A673 (cell line): ENCODE measurements at regions not wholly inside any gene's neighbourhood (a gene's known extent, or its start where the extent isn't known, plus 50 kb on each side); places are given as distances from the start of the nearest gene placed in this dataset.

Experiments used
- BruUV-seq: library from RNA; stranded (reverse); fragments of 400-500 nt; replicated peaks from 2 replicates; lab custom pipeline; 2021; lab: Mats Ljungman, UMichigan
- CTCF ChIA-PET: fragments of 300-600 bp; sonication (Branson Sonifier 250); formaldehyde crosslinking; loops from one replicate; lab custom pipeline; 2022; ENCODE audit warnings: antibody characterized with exemption; lab: Charles Lee
- POLR2A ChIA-PET: fragments of 300-600 bp; sonication (Branson Sonifier 250); formaldehyde crosslinking; loops from one replicate; lab custom pipeline; 2022; ENCODE audit warnings: antibody characterized with exemption; ENCODE audit not compliant: low non-redundant PET; lab: Charles Lee
- DNase-seq: peaks from one replicate; pipeline ENCODE4 v3.0.0-alpha.2; 2015; ENCODE audit warnings: low spot score
- H3K27ac ChIP-seq: fragments of 200-600 bp; sonication (generic); 2 replicates; pipeline ENCODE4 v1.5.1; 2016; ENCODE audit warnings: mixed run types, low read depth, mild to moderate bottlenecking, mixed read lengths, antibody characterized with exemption, low read length; ENCODE audit not compliant: poor library complexity, severe bottlenecking
- H3K27me3 ChIP-seq: fragments of 200-600 bp; sonication (generic); replicated peaks from 2 replicates; pipeline ENCODE4 v1.6.1; 2017; ENCODE audit warnings: mixed run types, low read depth, mild to moderate bottlenecking, mixed read lengths, antibody characterized with exemption, low read length; ENCODE audit not compliant: insufficient read depth, poor library complexity
- H3K36me3 ChIP-seq: fragments of 200-600 bp; sonication (generic); 2 replicates; pipeline ENCODE4 v1.6.1; 2016; ENCODE audit warnings: mixed run types, mild to moderate bottlenecking, mixed read lengths, antibody characterized with exemption, low read length; ENCODE audit not compliant: insufficient read depth, poor library complexity, severe bottlenecking
- H3K4me1 ChIP-seq: fragments of 200-600 bp; sonication (generic); 2 replicates; pipeline ENCODE4 v1.6.1; 2017; ENCODE audit warnings: mixed run types, mild to moderate bottlenecking, mixed read lengths, antibody characterized with exemption, low read length; ENCODE audit not compliant: insufficient read depth, poor library complexity, severe bottlenecking
- H3K4me3 ChIP-seq: fragments of 200-600 bp; sonication (generic); 2 replicates; pipeline ENCODE4 v1.5.1; 2016; ENCODE audit warnings: low read depth, mixed run types, mild to moderate bottlenecking, mixed read lengths, low read length; ENCODE audit not compliant: poor library complexity, severe bottlenecking
- H3K9me3 ChIP-seq: fragments of 200-600 bp; sonication (generic); 2 replicates; pipeline ENCODE4 v1.6.1; 2016; ENCODE audit warnings: mixed run types, low read depth, mild to moderate bottlenecking, mixed read lengths, antibody characterized with exemption, low read length; ENCODE audit not compliant: poor library complexity, severe bottlenecking
- EZH2 ChIP-seq: fragments of 200-600 bp; sonication (generic); IDR thresholded peaks from 2 replicates; pipeline ENCODE4 v1.6.1; 2017; ENCODE audit warnings: borderline replicate concordance, low read depth, mild to moderate bottlenecking, mixed read lengths, antibody characterized with exemption, low read length; ENCODE audit not compliant: poor library complexity, severe bottlenecking
- intact Hi-C: fragments of 100-400 bp; cut with micrococcal nuclease; formaldehyde crosslinking; loops from one replicate; pipeline ENCODE4 v1.10.0; 2022; ENCODE audit not compliant: unreplicated experiment
- TF ChIP-seq, protein P1 (sequence below): fragments of 300-800, 200-600 bp; sonication (generic); conservative IDR thresholded peaks from 2 replicates; pipeline ENCODE4 v1.5.1; 2017; ENCODE audit warnings: low read depth, mild to moderate bottlenecking, antibody characterized with exemption, low read length, moderate library complexity, mixed read lengths

DNA sequence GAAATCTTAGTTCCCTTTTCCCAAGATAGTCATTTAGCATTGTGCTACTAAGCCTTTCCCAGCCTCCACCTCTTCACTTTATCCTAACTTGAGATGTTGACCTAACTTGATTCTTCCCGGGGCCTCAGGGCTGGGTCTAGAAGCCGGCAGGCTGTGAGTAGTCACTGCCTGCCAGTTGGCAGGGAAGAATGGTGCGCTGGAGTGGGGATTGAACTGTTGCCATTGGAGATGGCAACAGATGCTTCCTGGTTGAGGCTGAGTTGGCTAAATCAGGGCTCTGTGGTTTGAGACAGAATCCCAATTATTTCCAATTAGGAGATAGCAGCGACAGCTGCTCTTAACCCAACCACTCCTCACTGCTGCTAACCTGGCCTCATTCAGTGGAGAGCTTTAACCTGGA, 343.1 kb downstream of the BRINP1 start:
- ChIA-PET POLR2A (no interaction called here), CTCF (no interaction called here)
- DNase-seq: no peak
- H3K4me3 ChIP-seq: no peak overlapping the region
- no peaks in the 10 kb centered on the region for H3K27me3 ChIP-seq
- H3K27ac ChIP-seq: no peak overlapping the region
- no peaks in the 10 kb centered on the region for H3K4me1 ChIP-seq
- intact Hi-C loops: no loop called here
- BruUV-seq: no TSS peak
- H3K36me3 ChIP-seq: no peaks in the 10 kb centered on the region
- no peak for TF ChIP-seq EZH2
- TF ChIP-seq, protein P1, sequence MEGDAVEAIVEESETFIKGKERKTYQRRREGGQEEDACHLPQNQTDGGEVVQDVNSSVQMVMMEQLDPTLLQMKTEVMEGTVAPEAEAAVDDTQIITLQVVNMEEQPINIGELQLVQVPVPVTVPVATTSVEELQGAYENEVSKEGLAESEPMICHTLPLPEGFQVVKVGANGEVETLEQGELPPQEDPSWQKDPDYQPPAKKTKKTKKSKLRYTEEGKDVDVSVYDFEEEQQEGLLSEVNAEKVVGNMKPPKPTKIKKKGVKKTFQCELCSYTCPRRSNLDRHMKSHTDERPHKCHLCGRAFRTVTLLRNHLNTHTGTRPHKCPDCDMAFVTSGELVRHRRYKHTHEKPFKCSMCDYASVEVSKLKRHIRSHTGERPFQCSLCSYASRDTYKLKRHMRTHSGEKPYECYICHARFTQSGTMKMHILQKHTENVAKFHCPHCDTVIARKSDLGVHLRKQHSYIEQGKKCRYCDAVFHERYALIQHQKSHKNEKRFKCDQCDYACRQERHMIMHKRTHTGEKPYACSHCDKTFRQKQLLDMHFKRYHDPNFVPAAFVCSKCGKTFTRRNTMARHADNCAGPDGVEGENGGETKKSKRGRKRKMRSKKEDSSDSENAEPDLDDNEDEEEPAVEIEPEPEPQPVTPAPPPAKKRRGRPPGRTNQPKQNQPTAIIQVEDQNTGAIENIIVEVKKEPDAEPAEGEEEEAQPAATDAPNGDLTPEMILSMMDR: no peak
- no peaks in the 10 kb centered on the region for H3K9me3 ChIP-seq

DNA sequence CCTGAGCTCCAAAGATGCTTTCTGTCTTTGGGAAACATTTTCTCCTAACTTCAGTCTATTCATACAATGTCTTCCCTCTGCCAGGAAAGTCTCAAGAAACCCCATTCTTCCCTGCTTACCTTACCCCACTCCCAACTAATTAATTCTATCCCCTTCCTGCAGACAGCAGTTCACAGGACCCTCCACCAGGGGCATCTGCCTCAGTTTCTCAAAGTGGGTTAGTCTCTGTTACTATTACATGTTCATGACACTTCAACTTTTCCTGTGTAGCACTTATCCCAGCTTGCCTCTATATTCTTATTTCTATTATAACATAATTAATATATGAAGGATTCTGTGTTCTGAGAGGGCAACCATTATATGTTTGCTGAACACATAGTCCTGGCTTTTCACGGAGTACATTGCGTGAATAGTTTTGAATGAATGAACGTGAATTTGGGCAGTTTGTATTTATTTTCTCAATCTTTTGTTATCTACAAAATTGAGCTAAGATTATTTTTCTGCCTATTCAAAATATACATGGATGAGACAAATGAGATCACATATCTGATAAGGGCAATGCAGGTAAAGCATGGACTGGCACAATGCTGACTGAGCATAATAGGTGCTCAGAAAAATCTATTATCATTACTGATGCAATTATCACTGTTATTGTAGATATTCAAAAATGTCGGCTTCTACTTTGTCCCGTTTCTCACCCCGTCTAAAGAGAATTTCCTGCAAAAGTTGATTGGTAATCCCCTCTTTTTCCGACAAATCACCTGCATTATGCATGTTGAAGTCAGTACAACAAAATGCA, 341.1 kb downstream of the BRINP1 start:
- no peaks in the 10 kb centered on the region for H3K9me3 ChIP-seq
- H3K4me1 ChIP-seq: no peaks in the 10 kb centered on the region
- BruUV-seq: no TSS peak
- intact Hi-C loops: no loop called here
- DNase-seq: no peak
- no peak overlapping the region for H3K4me3 ChIP-seq
- ChIA-PET CTCF (no interaction called here), POLR2A (interaction anchor here (0.5 to 0.9 kb wide), 2 partner anchors 154 to 914 kb away, joined by 3 read pairs; no protein-coding TSS in a partner anchor)
- TF ChIP-seq, protein P1: no peak
- H3K36me3 ChIP-seq: no peaks in the 10 kb centered on the region
- no peaks in the 10 kb centered on the region for H3K27me3 ChIP-seq
- H3K27ac ChIP-seq: no peak overlapping the region

DNA sequence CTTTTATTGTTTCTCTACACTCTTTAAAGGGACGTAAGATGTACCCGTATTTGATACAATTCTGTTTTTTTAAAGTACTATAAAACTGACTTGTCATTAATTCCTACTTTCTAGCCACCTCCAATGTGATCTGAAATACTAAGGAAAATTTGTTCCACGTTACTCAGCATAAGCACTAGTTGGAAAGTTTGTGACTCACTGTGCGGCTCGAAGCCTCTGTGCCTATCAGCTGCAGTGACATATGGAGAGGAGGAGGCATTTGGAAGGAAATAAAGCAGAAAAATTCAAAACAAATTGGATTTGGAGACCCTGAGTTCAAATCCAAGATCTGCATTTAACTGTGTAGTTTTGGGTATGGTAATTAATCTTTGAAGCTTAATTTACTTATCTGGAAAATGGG, 339.3 kb downstream of the BRINP1 start:
- POLR2A ChIA-PET: no interaction called here
- H3K9me3 ChIP-seq: no peaks in the 10 kb centered on the region
- no peak for TF ChIP-seq EZH2
- TF ChIP-seq, protein P1: no peak
- H3K4me3 ChIP-seq: no peak overlapping the region
- no TSS peak for BruUV-seq
- no peak for DNase-seq
- no peaks in the 10 kb centered on the region for H3K4me1 ChIP-seq
- no peak overlapping the region for H3K27ac ChIP-seq
- no peaks in the 10 kb centered on the region for H3K36me3 ChIP-seq
- H3K27me3 ChIP-seq: no peaks in the 10 kb centered on the region
- CTCF ChIA-PET: no interaction called here
- intact Hi-C loops: no loop called here
